ENCODE measurements at regions not wholly inside any gene's neighbourhood (a gene's known extent, or its start where the extent isn't known, plus 50 kb on each side); places are given as distances from the start of the nearest gene placed in this dataset.
A peak's percentile ranks its signal among the peaks of the same experiment; 100 is the strongest.

GRCh38 chr5:34571677-34572041, 84.5 kb upstream of the RAI14 start:
- H3K4me3 ChIP-seq (ENCODE audit: low read length), result no peak overlapping the region
- TF ChIP-seq CTCF (IDR thresholded peaks at IDR 0.05; ENCODE audit: insufficient read depth, low read depth, low read length, missing control alignments), result no peak
- peak; percentile 76 for DNase-seq (ENCODE audit: low read depth)

GRCh38 chr5:34574936-34575467, 81.1 kb upstream of the RAI14 start:
- H3K4me3 ChIP-seq (ENCODE audit: low read length), result no peak overlapping the region
- DNase-seq (ENCODE audit: low read depth), result no peak
- TF ChIP-seq CTCF (IDR thresholded peaks at IDR 0.05; ENCODE audit: insufficient read depth, low read depth, low read length, missing control alignments), result no peak

GRCh38 chr5:34576891-34577666, 79.0 kb upstream of the RAI14 start:
- no peak overlapping the region for H3K4me3 ChIP-seq (ENCODE audit: low read length)
- no peak for DNase-seq (ENCODE audit: low read depth)
- TF ChIP-seq CTCF (IDR thresholded peaks at IDR 0.05; ENCODE audit: insufficient read depth, low read depth, low read length, missing control alignments), result no peak

GRCh38 chr5:34578962-34579361, 77.2 kb upstream of the RAI14 start:
- no peak overlapping the region for H3K4me3 ChIP-seq (ENCODE audit: low read length)
- no peak for DNase-seq (ENCODE audit: low read depth)
- no peak for TF ChIP-seq CTCF (IDR thresholded peaks at IDR 0.05; ENCODE audit: insufficient read depth, low read depth, low read length, missing control alignments)

- TF ChIP-seq CTCF (IDR thresholded peaks at IDR 0.05; ENCODE audit: insufficient read depth, low read depth, low read length, missing control alignments), result no peak
- H3K4me3 ChIP-seq (ENCODE audit: low read length), result no peak overlapping the region
- no peak for DNase-seq (ENCODE audit: low read depth)
These were observed 75.1 kb upstream of the RAI14 start for GRCh38 chr5:34580983-34581382.

GRCh38 chr5:34582371-34582770, 73.8 kb upstream of the RAI14 start:
- no peak for DNase-seq (ENCODE audit: low read depth)
- no peak overlapping the region for H3K4me3 ChIP-seq (ENCODE audit: low read length)
- no peak for TF ChIP-seq CTCF (IDR thresholded peaks at IDR 0.05; ENCODE audit: insufficient read depth, low read depth, low read length, missing control alignments)

GRCh38 chr5:34583167-34583566, 73.0 kb upstream of the RAI14 start:
- no peak overlapping the region for H3K4me3 ChIP-seq (ENCODE audit: low read length)
- no peak for TF ChIP-seq CTCF (IDR thresholded peaks at IDR 0.05; ENCODE audit: insufficient read depth, low read depth, low read length, missing control alignments)
- peak; percentile 21 for DNase-seq (ENCODE audit: low read depth)

Data from epithelial cell of esophagus (primary cell).